DND-41 (cell line): ENCODE measurements at regions not wholly inside any gene's neighbourhood (a gene's known extent, or its start where the extent isn't known, plus 50 kb on each side); places are given as distances from the start of the nearest gene placed in this dataset.
A peak's percentile ranks its signal among the peaks of the same experiment; 100 is the strongest.
"Not testable (repeated sequence)": the region's sequence is repeated elsewhere in the genome, so short reads cannot be mapped to it uniquely, and the experiment has no call there.

Experiments used
- ATAC-seq: fragments of 200-7000 bp; cut with Tn5 transposase; 3 replicates; pipeline ENCODE4 v1.9.1; 2021; ENCODE audit warnings: low read depth; ENCODE audit not compliant: insufficient read depth
- DNase-seq: peaks from one replicate; pipeline ENCODE4 v3.0.0-alpha.2; 2020
- H2AFZ ChIP-seq: 2 replicates; pipeline ENCODE4 v1.6.0; 2012; ENCODE audit warnings: low read depth, low read length
- H3K27ac ChIP-seq: 2 replicates; pipeline ENCODE4 v1.5.1; 2012; ENCODE audit warnings: low read length, inconsistent platforms
- H3K27me3 ChIP-seq: fragments of 200-600 bp; sonication (generic); 2 replicates; pipeline ENCODE4 v1.6.0; 2012; ENCODE audit warnings: low read length, mild to moderate bottlenecking, inconsistent platforms; ENCODE audit not compliant: insufficient read depth, poor library complexity
- H3K36me3 ChIP-seq: 2 replicates; pipeline ENCODE4 v1.5.1; 2012; ENCODE audit warnings: low read length, inconsistent platforms; ENCODE audit not compliant: insufficient read depth
- H3K4me1 ChIP-seq: 2 replicates; pipeline ENCODE4 v1.5.1; 2012; ENCODE audit warnings: mild to moderate bottlenecking, low read length; ENCODE audit not compliant: insufficient read depth
- H3K4me2 ChIP-seq: 2 replicates; pipeline ENCODE4 v1.6.0; 2012; ENCODE audit warnings: mild to moderate bottlenecking, moderate library complexity, low read length, inconsistent platforms; ENCODE audit not compliant: insufficient read depth
- H3K4me3 ChIP-seq, 2 experiments: fragments of 200-600 bp in 1 of 2; shearing (Covaris generic) in 1 of 2; 2 replicates each; pipeline ENCODE4 v1.5.1; 2012 to 2016; ENCODE audit warnings: inconsistent platforms in 2 of 2, low read length in 2 of 2, mild to moderate bottlenecking in 2 of 2, low read depth in 1 of 2, moderate library complexity in 1 of 2
- H3K79me2 ChIP-seq: 2 replicates; pipeline ENCODE4 v1.6.0; 2012; ENCODE audit warnings: low read length, inconsistent platforms; ENCODE audit not compliant: insufficient read depth
- H3K9ac ChIP-seq: 2 replicates; pipeline ENCODE4 v1.6.0; 2012; ENCODE audit warnings: low read depth, mild to moderate bottlenecking, inconsistent platforms, low read length, moderate library complexity
- H3K9me3 ChIP-seq: 2 replicates; pipeline ENCODE4 v1.5.1; 2012; ENCODE audit warnings: low read length, moderate library complexity, mild to moderate bottlenecking, inconsistent platforms; ENCODE audit not compliant: insufficient read depth, severe bottlenecking
- H4K20me1 ChIP-seq: 2 replicates; pipeline ENCODE4 v1.6.0; 2012; ENCODE audit warnings: low read length; ENCODE audit not compliant: insufficient read depth
- CTCF ChIP-seq: IDR thresholded peaks from 2 replicates; pipeline ENCODE4 v1.5.1; 2012; ENCODE audit warnings: borderline replicate concordance, low read length, moderate library complexity, mild to moderate bottlenecking; ENCODE audit not compliant: poor library complexity, severe bottlenecking; ENCODE audit errors: extremely low read depth

GRCh38 chr2:91895091-91895490 is 2976.1 kb upstream of the TEKT4 start:
- H3K36me3 ChIP-seq, H3K79me2 ChIP-seq, H3K27me3 ChIP-seq, H3K27ac ChIP-seq, H4K20me1 ChIP-seq, H3K4me1 ChIP-seq, DNase-seq, H3K9ac ChIP-seq, H3K9me3 ChIP-seq, H2AFZ ChIP-seq, H3K4me2 ChIP-seq, H3K4me3 ChIP-seq, ATAC-seq: not testable (repeated sequence)
- TF ChIP-seq CTCF, result peak; percentile 28

GRCh38 chr2:91917602-91918001 is 2953.6 kb upstream of the TEKT4 start:
- not testable (repeated sequence) for H3K4me3 ChIP-seq, DNase-seq, ATAC-seq, H3K9me3 ChIP-seq, H2AFZ ChIP-seq, H3K36me3 ChIP-seq, H4K20me1 ChIP-seq, H3K4me1 ChIP-seq, H3K9ac ChIP-seq, H3K27me3 ChIP-seq, H3K79me2 ChIP-seq, H3K4me2 ChIP-seq, H3K27ac ChIP-seq
